Activated T-helper 9 cell treated with anti-CD3 and anti-CD28 coated beads, Interleukin-2, amount 50 U/mL, for 16 hours (primary cell): ENCODE measurements at regions not wholly inside any gene's neighbourhood (a gene's known extent, or its start where the extent isn't known, plus 50 kb on each side); places are given as distances from the start of the nearest gene placed in this dataset.

Source experiments
- DNase-seq: peaks from one replicate; pipeline ENCODE4 v3.0.0-alpha.2; 2020; ENCODE audit warnings: low read depth

GRCh38 chr2:118565786-118566540 lies 281.5 kb downstream of the EN1 start:
- DNase-seq = no peak

DNA sequence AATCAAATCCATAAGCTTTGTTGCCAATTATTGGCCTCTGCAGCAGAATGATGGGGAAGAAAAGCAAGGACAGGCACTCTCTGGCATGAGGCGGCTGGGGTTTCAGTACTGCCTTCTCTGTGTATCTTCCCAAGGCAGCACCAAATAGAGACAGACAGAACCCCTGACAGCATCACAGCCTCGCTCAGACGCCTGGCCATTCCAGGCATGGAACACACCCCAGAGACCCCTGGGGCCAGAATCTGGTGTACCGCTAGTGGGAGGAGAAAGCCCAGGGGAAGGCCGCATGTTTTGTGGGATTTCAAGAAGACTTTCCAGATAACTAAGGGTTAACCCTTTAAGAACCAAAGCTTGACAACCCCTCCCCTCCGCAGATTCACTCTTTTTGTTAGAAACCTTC lies 282.1 kb downstream of the EN1 start:
- no peak for DNase-seq

DNA sequence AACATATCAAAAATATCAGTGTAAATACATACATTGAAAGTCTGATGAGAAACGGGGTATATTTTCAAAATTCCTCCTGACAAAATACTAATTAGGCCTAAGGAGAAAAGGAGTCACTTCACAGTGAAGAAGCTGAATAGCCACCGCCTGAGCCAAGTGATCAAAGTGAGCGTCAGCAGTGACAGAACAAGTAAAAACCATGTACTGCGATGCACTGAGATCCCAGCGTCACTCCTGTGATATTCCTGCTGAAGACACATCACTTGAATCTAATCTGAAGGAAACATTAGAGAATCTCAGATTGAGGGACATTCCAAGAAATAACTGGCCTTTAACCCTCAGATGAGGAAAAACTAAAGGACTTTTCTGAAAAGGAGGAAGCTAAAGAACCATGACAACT lies 285.3 kb downstream of the EN1 start:
- no peak for DNase-seq

- no peak for DNase-seq
Measured at GRCh38 chr2:118558846-118559245, 288.6 kb downstream of the EN1 start.

DNA sequence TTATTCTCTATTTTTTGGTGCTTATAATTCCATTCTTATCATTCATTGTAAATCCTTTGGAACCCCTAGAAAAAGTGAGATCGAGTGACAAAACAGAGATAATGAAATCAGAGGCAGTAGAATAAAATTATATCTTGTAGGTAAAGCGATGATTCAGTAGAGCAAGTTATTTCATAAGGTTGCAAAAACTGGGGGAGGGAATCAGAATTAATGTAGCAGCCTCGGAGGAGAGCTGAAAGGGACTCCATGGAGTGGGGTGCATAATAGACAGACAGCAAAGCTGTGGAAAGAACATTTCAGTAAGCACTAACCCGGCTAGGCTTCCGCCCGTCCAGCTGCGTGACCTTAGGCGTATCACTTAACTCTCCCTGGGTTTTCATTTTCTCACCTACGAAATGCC lies 289.7 kb downstream of the EN1 start:
- no peak for DNase-seq

DNA sequence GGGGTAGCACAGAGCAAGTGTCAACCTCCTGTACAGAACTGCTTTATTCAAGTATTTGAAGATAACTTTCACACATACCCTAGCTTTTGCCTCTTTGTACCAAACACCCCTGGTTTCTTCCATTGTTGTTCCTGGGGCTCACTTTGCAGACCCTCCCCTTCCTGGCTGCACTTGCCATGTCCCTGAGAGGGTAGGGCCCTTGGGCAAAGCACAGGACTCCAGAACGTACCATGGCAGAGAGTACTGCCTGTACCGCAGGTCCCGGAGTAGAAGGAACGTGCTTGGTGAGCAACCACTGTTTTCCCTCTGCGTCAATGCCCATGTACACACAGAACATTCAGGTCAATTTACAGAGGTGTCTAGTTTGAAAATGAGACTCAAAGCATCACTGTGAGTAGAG lies 290.4 kb downstream of the EN1 start:
- DNase-seq = no peak

DNA sequence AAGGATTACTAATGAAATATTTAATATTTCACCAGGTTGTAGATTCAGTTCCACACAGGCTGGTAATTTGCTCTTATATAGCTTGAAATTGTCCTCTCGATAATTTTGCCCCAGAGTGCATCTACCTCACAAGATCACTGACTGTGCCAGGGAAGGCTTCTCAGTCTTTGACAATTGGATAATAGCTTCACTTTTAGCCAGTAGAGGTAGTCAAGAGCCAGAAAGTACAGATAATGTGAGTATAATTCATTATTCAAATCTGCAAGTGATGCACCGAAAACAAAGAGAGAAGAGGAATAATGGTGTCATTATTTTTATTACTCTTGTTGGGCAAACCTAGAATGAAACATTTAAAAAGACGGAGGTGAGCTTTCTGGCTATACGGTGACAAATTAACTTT lies 292.8 kb downstream of the EN1 start:
- DNase-seq = no peak

GRCh38 chr2:118549503-118549902 lies 297.9 kb downstream of the EN1 start:
- DNase-seq = no peak

- no peak for DNase-seq
Measured at GRCh38 chr2:118548880-118549488, 298.5 kb downstream of the EN1 start.

GRCh38 chr2:118539290-118539689 lies 308.2 kb downstream of the EN1 start:
- no peak for DNase-seq

DNA sequence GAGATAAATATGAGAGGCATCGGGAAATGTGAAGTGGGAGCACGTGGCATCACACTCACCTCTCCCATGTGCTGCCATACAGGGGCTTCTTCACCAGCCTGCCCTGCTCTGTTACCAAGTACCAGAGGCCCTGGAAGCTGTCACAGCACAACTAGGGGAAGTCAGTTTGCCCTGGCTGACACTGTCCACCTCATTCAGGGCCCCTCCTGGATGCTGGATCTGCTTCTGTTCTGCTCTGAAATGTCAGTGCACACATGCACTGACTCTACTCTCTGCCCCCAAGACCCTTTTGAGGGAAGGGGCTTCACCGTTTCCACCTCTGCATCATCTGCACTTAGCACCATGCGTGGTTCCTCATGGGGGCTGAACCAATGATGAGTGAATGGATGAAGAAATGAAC lies 311.1 kb downstream of the EN1 start:
- no peak for DNase-seq

DNA sequence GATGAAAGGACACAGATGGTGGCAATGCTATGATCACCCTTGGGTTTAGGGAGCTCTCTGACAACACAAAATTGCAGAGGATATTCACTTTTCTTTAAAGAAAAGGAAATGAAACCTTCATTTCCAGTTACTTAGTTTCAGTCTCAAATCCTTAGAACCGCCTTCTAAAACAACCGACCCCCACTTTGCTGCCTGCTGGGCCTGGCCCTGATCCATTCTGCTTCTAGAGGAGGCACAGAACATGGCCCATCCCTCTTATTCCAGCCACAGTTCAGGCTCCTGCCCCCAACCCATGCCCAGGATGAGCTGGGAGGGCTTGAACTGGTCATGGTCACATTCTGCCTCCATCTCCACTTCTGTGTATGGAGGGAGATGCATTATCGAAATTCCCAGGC lies 311.6 kb downstream of the EN1 start:
- no peak for DNase-seq

- DNase-seq = no peak
Measured at GRCh38 chr2:118535171-118535817, 312.2 kb downstream of the EN1 start.

DNA sequence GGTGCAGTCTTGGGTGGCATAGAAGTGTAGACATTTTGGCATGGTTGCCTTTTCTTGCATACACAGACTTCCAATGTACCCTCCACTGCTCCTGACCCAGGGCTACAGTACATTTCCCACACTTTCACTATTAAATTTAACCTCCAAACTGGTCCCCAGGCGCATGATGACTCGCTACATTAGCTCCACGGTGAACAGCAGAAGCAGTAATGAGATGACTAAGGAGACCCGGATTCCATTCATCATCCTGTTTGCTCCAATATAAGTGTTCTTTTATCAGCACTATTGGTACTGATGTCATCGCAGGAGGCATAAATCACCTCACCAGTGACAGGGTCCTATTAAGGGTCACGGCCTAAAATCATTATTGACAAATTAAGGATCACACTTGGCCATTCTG lies 316.5 kb downstream of the EN1 start:
- DNase-seq = no peak

DNA sequence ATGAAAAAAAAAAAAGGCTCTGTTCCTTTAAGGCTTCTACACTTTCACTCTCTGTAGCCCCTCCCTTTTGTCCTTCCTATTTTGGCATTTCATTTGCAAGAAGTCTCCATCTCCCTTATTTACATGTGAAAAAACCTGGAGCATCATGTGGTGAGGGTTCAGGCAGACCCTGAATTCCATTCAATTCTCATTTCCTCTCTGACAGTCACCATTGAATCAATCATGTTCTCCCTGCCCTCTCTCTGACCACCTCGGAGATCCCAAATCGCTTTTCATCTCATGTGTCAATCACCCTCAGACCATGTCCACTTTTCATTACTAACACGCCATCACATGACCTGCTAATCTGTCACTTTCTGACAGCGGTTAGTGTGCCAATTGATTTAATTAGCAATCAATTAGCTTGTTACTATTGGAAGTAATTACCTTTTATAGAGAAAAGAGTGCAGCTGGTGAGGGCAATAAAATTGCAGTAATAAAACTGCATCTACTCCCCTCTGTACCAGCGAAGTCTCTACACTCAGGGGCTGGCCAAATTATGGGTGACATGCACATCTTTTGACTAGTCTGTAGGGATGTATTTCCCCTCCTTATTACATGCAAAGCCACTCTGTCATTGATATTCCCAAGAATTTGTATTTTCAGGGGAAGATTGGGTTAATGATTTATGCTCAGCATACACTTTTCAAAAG lies 317.4 kb downstream of the EN1 start:
- no peak for DNase-seq

DNA sequence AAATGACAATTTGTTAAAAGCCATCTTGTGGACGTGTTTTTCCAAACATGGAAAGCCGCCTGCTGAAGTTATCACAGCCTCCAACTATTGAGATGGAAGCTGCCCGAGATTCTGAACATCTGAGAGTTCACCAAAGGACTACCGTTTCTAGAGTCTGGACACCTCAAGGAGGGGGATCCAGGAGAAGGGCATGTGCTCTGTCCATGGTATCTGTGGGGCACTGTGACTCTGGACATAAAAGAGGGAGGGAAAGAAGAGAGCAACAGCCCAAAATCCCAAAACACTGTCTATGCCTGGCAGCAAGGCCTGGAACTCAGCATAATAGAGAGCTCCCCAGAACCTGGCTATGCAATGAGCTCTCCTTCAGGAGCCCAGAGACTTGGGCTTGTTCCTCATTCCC lies 319.9 kb downstream of the EN1 start:
- no peak for DNase-seq

DNA sequence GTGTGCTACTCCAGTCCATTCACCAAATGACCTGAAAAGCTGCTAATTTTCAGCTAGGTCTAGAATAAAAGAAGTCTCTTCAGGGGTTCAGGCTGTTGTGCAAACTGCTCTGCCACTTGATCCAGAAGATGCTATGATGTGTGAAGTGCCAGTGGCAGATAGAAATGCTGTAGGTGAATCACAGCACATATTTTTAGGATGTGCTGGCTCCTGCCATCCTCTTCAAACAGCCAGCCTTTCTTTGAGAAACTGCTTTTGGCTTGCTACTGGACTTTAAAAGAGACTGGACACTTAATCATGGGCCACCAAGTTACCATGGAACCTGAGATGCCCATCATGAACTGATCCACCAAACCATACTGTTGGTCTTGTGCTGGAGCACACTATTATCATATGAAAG lies 322.1 kb downstream of the EN1 start:
- DNase-seq = no peak

GRCh38 chr2:118524911-118525310 lies 322.5 kb downstream of the EN1 start:
- no peak for DNase-seq

DNA sequence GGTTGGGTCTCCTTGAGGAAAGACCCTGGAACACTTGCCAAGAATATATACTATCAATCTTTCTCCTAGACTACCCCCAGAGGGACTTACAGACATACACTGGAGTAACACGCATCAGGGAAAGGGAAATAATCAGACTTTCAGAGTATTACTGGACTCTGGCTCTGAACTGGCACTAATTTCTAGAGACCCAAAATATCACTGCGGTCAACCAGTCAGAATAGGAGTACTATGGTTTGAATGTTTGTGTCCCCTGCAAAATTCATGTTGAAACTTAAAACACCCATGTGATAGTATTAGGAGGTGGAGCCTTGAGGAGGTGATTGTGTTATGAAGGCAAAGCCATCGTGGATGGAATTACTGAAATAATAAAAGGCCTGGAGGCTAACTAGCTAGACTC lies 323.7 kb downstream of the EN1 start:
- no peak for DNase-seq

DNA sequence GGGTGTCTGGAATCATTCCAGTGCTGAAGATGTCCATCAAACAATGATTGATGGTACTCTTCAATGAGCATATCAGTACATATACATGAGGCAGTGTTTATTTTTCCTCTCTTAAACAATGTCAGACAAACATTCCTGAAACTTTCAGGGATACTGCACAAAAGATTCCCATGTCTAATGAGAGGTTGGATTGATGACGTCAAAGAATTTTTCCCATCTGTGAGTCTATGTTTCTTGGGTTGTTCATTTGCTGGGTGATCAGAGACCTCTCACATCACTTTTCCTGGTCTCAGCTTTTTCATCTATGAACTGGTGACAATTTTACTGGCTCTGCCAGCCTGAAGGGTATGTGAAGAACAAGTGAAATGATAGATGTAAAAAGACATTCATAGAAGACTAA lies 325.5 kb downstream of the EN1 start:
- DNase-seq = no peak

- DNase-seq = no peak
Measured at GRCh38 chr2:118521272-118521671, 326.2 kb downstream of the EN1 start.

GRCh38 chr2:118520246-118520645 lies 327.2 kb downstream of the EN1 start:
- no peak for DNase-seq

- DNase-seq = no peak
Measured at GRCh38 chr2:118519511-118519910, 327.9 kb downstream of the EN1 start.
